ENCODE measurements at regions not wholly inside any gene's neighbourhood (a gene's known extent, or its start where the extent isn't known, plus 50 kb on each side); places are given as distances from the start of the nearest gene placed in this dataset.

DNA sequence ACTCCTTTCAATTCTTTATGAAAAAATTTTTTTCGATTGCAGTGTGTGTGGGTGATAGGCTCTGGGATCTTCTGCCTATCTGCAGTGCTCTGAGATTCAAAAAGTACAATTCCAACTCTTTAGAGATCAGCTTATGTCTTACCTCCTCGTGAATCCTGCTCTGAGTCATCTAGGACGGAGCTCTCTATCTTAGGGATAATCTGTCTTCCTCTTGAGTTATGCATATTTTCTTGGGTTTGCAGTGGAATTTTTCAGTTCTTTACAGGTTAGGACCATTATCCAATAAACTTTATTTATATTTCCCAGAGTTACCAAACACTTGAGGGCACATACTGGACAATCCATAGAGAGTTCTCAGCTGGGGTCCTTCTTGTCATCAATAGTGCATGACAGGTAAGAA, 428.6 kb downstream of the ACTR3B start:
- no peak overlapping the region for H3K27ac ChIP-seq
- no peaks in the 10 kb centered on the region for H3K9me3 ChIP-seq
- no peak for ATAC-seq
- no peaks in the 10 kb centered on the region for H3K27me3 ChIP-seq
- TF ChIP-seq, protein P1, sequence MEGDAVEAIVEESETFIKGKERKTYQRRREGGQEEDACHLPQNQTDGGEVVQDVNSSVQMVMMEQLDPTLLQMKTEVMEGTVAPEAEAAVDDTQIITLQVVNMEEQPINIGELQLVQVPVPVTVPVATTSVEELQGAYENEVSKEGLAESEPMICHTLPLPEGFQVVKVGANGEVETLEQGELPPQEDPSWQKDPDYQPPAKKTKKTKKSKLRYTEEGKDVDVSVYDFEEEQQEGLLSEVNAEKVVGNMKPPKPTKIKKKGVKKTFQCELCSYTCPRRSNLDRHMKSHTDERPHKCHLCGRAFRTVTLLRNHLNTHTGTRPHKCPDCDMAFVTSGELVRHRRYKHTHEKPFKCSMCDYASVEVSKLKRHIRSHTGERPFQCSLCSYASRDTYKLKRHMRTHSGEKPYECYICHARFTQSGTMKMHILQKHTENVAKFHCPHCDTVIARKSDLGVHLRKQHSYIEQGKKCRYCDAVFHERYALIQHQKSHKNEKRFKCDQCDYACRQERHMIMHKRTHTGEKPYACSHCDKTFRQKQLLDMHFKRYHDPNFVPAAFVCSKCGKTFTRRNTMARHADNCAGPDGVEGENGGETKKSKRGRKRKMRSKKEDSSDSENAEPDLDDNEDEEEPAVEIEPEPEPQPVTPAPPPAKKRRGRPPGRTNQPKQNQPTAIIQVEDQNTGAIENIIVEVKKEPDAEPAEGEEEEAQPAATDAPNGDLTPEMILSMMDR (IDR thresholded peaks at IDR 0.05) = no peak
- no peak overlapping the region for H3K4me3 ChIP-seq
- H3K36me3 ChIP-seq = no peaks in the 10 kb centered on the region
- no peak for FAIRE-seq
- no peaks in the 10 kb centered on the region for H3K4me1 ChIP-seq
- WGBS, 2 donors = 56 to 67% methylated on average over 3 of the region's 3 CpGs
- intact Hi-C loops (cut with DNase I) = no loop called here
- DNase-seq = no peak

DNA sequence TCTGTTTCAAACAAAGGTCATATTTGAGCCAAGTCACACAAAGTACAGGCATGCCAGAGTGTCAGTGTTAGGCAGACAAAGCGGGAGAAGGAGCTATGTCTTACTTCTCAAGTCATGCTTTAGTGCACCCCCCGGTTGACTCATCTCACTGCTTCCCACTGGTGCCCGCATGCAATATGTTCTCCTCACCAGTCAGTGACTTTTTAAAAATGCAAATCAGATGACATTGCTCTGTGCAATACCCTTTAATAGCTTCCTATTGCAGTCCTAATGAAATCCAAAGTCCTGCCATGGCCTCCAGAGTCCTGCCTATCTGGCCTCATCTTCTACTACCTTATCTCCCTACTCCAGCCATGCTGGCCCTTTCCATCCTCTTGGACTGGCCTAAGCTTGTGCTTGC, 429.1 kb downstream of the ACTR3B start:
- TF ChIP-seq, protein P1 (IDR thresholded peaks at IDR 0.05) = no peak
- no peak overlapping the region for H3K27ac ChIP-seq
- 81 to 86% methylated on average over 3 of the region's 3 CpGs for WGBS, 2 donors

DNA sequence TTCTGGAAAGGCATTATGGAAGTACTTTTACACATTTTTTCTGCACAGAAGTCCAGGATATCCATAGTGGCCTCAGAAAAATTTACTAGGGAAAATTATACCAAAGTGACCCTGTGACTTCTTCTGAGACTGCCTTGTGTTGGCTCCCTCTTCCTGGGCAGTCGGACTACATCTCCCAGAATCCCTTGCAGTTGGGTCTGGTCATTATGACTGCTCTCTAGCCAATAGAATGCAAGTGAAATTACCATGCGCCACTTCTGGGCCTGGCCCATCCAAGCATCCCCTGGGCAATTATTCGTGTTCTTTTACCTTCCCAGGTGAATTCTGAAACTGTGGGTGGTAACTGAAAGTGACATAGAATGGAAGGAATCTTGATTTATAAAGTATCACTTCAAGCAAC, 430.9 kb downstream of the ACTR3B start:
- intact Hi-C loops (cut with DNase I) = no loop called here
- peak in 1 of 6 donors; percentile 12 for DNase-seq
- peak in 3 of 4 donors; percentile 34 to 54 (median 47) for ATAC-seq

More for the DNA sequence above, 429.1 kb downstream of the ACTR3B start:
- FAIRE-seq (no peak), DNase-seq (no peak), ATAC-seq (no peak)
- Histone ChIP-seq H3K4me1 (no peaks in the 10 kb centered on the region), H3K36me3 (no peaks in the 10 kb centered on the region), H3K4me3 (no peak overlapping the region), H3K9me3 (no peaks in the 10 kb centered on the region), H3K27me3 (no peaks in the 10 kb centered on the region)
- intact Hi-C loops (cut with DNase I) = no loop called here

DNA sequence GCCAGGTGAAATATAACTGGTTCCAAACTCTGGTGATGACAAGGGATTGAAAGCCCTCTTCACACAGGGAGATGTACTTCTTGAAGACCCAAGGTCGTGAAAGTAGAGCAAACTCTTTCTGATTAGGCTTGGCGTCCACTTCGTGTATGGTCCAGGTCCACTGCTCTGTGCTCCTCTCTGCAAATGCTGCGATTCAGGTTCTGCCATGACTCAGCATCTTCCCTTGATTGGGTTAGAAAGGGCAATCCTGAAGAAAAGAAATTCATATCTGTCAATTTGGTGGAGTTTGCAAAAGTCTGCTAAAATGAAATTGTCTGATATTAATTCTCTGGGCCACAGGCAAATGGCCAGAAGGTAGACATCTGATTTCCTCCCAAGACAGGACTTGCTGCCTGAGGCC, 431.4 kb downstream of the ACTR3B start:
- 54 to 60% methylated on average over 4 of the region's 4 CpGs for WGBS, 2 donors

More for the DNA sequence above, 430.9 kb downstream of the ACTR3B start:
- Histone ChIP-seq H3K36me3 (no peaks in the 10 kb centered on the region), H3K9me3 (no peaks in the 10 kb centered on the region), H3K27ac (no peak overlapping the region), H3K4me3 (no peak overlapping the region), H3K4me1 (no peaks in the 10 kb centered on the region), H3K27me3 (no peaks in the 10 kb centered on the region)
- TF ChIP-seq, protein P1 (IDR thresholded peaks at IDR 0.05) = no peak
- no peak for FAIRE-seq
- WGBS, 2 donors = 61 to 73% methylated on average over 3 of the region's 3 CpGs

DNA sequence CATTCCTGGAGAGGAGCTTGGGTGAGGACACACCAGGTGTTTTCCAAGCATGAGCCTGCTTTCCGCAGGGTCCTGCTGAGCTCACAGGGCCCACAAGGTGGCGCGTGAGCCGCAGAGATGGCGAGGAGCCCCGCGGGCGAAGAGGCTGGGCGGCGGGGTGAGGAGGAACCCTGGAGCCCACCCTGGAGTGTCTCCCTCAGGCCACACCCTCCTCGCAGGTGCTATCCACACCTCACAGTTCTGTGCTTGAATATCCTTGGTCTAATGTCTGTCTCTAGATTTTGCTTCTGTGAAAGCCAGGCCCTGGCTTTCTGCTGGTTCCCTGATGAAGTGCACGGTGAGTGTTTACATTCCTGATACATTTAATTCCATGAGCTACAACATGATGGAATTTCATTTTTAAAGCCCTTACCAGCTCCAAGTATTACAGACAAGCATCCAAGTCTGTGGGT, 433.6 kb downstream of the ACTR3B start:
- WGBS, 2 donors = 4 to 5% methylated on average over 12 of the region's 12 CpGs
- TF ChIP-seq, protein P1 (IDR thresholded peaks at IDR 0.05) = peak; percentile 6 to 54 (median 46)
- Histone ChIP-seq H3K4me1 (no peaks in the 10 kb centered on the region), H3K27me3 (no peaks in the 10 kb centered on the region), H3K9me3 (no peaks in the 10 kb centered on the region), H3K36me3 (no peaks in the 10 kb centered on the region), H3K4me3 (no peak overlapping the region), H3K27ac (no peak overlapping the region)
- DNase-seq = peak in 5 of 6 donors; percentile 4 to 76 (median 32)
- peak in 3 of 4 donors; percentile 82 to 87 (median 84) for ATAC-seq
- intact Hi-C loops (cut with DNase I) = no loop called here
- FAIRE-seq = no peak

More for the DNA sequence above, 431.4 kb downstream of the ACTR3B start:
- no peak for ATAC-seq
- no peaks in the 10 kb centered on the region for H3K27me3 ChIP-seq
- no peaks in the 10 kb centered on the region for H3K36me3 ChIP-seq
- H3K4me3 ChIP-seq = no peak overlapping the region
- TF ChIP-seq, protein P1 (IDR thresholded peaks at IDR 0.05) = no peak
- intact Hi-C loops (cut with DNase I) = no loop called here
- DNase-seq = no peak
- H3K9me3 ChIP-seq = no peaks in the 10 kb centered on the region
- H3K4me1 ChIP-seq = no peaks in the 10 kb centered on the region
- H3K27ac ChIP-seq = no peak overlapping the region
- FAIRE-seq = no peak

All from pancreas (tissue), 10 donors.